ENCODE measurements at regions not wholly inside any gene's neighbourhood (a gene's known extent, or its start where the extent isn't known, plus 50 kb on each side); places are given as distances from the start of the nearest gene placed in this dataset.
"Not testable (repeated sequence)": the region's sequence is repeated elsewhere in the genome, so short reads cannot be mapped to it uniquely, and the experiment has no call there.

DNA sequence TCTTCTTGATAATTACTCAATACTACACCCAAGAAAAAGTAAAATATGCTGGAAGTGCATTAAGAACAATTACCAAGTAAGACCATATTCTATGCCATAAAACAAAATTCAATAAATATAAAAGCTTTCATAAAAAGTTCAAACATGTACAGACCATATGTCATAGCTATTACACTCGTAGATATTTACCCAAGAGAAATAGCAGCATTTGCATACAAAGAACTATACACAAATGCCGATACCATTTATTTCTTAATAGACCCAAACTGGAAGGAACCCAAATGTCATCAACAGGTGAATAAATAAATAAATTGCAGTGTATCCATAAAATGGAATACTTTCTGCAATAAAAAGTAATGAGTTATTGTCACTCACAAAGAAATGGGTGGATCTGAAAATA lies 78.3 kb upstream of the SLC16A7 start:
- no peak for DNase-seq (ENCODE audit: low spot score)

DNA sequence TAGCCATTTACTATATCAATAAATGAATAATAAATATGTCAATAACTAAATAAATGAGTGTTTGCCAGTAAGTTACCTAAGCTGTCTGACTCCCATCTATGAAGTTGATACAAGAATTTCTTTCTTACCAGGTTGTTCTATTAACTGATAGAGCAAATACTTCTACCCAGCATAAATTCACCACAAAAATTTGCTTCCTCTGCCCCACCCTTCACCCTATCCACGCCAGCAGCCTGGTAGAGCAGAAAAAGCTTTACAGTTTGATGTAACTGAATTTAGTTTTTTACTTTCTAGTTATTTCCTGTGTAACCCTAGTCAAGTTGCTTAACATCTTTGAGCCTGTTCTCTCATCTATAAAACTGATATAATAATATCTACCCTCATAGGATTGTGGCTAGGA lies 94.9 kb upstream of the SLC16A7 start:
- DNase-seq (ENCODE audit: low spot score), result no peak

DNA sequence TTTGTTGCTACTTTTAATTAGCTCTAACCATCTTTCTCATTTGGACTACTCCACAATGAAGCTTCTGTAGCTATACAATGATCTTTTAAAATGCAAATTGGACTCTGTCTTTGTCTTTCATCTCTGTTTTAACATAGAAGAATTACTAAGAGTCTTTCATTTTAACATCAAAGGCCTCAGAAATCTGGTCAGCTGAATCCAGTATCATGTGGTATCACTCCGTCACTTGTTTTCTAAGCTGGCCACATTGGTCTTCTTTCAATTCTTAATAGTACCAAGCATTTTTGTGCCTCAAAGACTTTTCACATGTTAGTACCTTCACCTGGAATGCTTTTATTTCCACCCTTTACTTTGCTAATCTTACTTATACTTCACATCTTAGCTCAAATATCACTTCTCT lies 95.5 kb upstream of the SLC16A7 start:
- no peak for DNase-seq (ENCODE audit: low spot score)

GRCh38 chr12:59499774-59500173 lies 96.1 kb upstream of the SLC16A7 start:
- no peak for DNase-seq (ENCODE audit: low spot score)

DNA sequence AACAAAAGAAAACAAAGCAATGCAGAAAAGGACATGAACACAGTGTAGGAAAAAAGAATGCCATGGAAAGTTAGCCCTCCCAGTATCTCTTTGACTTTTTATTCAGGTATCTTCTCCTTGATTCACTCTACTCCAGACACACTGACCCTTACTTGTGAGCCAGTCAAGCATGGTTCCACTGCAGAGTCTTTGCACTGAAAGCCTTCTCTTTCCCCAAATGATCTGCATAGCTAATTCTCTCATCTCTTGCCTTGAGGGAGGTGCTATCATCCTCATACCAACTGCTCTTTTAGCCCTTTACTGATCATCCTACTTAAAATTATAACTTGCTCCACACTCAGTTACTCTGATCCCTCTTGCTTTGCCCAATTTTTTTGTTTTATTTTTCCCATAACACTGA lies 101.2 kb upstream of the SLC16A7 start:
- DNase-seq (ENCODE audit: low spot score), result no peak

GRCh38 chr12:59491877-59492276 lies 104.0 kb upstream of the SLC16A7 start:
- no peak for DNase-seq (ENCODE audit: low spot score)

DNA sequence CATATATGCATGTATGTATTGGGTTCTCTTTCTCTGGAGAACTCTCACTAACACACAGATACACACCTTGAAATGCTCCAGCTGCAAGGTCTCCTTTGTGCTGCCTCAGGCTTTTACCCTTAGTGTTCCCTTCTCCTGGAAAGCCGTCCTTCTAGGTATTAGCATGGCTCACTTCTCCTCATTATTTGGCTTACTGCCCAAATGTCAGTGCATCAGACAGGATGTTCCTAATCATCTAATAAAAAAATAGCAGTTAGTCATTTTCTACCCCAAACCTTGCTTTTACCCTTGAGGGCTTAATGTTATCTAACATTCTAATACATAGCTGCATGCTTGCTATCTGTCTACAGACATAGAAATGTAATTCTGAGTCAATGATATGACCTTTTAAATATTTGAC lies 109.0 kb upstream of the SLC16A7 start:
- no peak for DNase-seq (ENCODE audit: low spot score)

DNA sequence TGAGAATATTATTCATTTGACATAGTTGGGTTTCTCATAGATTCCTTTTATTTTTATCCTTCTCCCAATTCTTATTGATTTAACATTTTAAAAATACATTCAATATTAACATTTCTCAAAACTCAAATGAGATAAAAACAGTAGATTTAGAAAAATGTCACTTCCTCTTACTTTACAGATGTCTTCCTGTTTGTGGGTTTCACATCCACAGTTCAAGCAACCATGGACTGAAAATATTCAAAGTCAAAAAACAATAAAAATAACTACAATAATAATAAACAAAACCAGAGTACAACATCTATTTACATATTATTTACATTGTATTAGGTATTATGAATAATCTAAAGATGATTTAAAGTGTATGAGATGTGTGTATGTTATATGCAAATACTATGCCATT lies 111.3 kb upstream of the SLC16A7 start:
- DNase-seq (ENCODE audit: low spot score), result no peak

- not testable (repeated sequence) for DNase-seq (ENCODE audit: low spot score)
Observed at GRCh38 chr12:59474236-59474635, 121.6 kb upstream of the SLC16A7 start.

DNA sequence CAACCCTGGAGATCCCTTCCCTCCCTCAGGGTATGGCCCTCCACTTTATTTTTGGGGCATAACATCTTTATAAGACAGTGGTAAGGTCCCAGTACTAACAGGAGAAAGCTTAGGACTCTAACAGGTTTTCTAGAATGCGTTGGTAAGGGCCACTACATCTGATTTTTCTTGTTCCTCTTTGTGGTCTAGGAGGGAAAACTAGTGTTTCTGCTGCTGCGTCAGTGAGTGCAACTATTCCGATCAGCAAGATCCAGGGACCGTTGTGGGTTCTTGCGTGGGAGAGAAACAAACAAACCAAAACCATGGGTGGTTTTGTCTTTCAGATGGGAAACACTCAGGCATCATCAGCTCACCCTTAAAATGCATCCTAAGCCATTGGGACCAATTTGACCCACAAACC lies 123.6 kb upstream of the SLC16A7 start:
- DNase-seq (ENCODE audit: low spot score), result no peak

- no peak for DNase-seq (ENCODE audit: low spot score)
Observed at GRCh38 chr12:59459966-59460660, 135.7 kb upstream of the SLC16A7 start.

GRCh38 chr12:59453475-59453874 lies 142.4 kb upstream of the SLC16A7 start:
- no peak for DNase-seq (ENCODE audit: low spot score)

DNA sequence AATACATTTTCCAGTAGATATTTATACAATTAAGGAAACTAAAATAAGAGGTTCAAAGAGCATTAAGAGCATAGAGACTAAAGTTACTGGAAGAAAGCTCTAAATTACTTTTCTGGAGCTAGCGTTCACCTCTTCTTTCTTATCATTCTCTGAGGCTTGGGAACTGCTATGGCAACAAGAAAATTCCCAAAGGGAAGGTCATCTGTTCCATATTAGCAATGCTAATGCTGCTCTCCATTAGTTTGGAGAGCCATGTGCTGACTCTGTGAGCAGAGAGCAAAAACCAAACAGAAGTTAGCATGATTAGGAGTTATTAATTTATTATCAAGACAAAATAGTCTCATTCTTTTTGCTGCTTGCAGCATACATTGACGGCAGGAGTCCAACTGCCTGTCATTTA lies 143.1 kb upstream of the SLC16A7 start:
- DNase-seq (ENCODE audit: low spot score), result no peak

DNA sequence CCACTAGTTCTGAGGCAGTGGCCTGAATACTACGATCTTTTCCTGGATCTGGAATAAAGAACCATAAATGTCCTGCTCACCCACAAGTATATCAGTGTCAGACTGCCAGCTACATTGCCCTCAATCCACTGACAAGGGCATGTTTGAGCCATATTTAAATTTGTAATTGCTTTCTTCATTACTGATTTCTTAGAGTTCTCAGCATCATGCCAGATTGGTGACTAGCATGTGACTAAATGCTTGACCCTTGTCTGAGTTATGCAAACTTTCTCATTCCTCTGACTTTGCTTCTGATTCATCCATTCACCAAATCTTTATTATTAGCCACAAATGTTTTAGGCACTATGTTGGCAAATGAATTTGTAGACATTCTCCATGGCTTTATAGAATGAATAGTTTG lies 143.6 kb upstream of the SLC16A7 start:
- DNase-seq (ENCODE audit: low spot score), result no peak

- DNase-seq (ENCODE audit: low spot score), result no peak
Observed at GRCh38 chr12:59446116-59446515, 149.7 kb upstream of the SLC16A7 start.

- DNase-seq (ENCODE audit: low spot score), result no peak
Observed at GRCh38 chr12:59444932-59445331, 150.9 kb upstream of the SLC16A7 start.

DNA sequence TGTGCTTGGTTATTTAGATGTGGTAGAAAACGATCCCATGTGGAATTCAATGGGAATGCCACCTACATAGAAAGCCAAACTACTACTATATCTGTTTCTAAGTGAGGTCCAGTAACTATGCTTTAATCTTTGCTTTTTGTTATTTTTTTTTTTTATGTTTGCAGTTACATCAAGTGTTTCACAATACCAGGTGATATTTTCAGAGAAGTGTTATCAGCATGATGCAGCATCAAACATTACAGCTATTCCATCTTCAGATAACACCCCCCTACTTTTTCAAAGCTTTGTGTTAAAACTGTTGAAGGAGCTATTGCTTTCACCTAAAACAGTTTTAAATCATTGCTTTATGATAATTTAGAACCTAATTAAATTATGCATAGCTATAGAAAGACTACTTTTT lies 163.8 kb upstream of the SLC16A7 start:
- DNase-seq (ENCODE audit: low spot score), result no peak

DNA sequence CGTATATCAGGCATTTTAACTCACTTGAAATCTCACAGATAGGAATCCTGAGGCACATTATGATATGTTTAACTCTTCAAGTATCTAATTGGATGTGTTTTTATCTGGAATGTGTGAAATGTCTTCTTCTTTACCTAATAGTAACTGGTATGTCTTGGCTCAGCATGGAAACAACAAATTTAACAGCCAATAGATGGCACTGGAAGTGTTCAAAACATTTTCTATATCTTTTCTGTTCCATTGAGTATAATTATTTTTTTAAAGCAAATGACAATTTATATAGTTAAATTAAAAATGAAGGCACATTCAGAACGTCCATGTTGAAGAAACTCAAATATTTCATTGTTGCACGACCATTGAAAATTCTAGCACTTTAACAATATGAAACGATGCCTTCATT lies 164.6 kb upstream of the SLC16A7 start:
- no peak for DNase-seq (ENCODE audit: low spot score)

GRCh38 chr12:59429766-59430165 lies 166.1 kb upstream of the SLC16A7 start:
- no peak for DNase-seq (ENCODE audit: low spot score)

DNA sequence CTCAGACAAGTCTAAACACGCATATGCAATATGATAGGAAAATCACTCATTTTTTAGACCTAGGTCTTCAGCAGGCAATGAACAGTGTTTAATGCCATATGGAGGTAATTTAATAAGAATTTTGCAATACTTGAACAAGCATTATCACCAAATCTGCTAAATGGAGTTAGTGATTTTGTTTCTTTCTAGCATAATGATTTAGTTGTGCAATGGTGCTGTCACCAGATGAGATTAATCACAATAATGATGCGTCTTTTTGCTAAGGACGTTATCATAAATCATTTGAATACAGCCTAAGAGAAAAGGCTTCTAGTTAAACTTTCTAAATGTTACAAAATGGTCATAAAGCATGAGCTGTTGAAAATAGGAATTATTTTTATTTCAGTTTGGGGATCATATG lies 170.0 kb upstream of the SLC16A7 start:
- no peak for DNase-seq (ENCODE audit: low spot score)

- DNase-seq (ENCODE audit: low spot score), result not testable (repeated sequence)
Observed at GRCh38 chr12:59424666-59425065, 171.2 kb upstream of the SLC16A7 start.

DNA sequence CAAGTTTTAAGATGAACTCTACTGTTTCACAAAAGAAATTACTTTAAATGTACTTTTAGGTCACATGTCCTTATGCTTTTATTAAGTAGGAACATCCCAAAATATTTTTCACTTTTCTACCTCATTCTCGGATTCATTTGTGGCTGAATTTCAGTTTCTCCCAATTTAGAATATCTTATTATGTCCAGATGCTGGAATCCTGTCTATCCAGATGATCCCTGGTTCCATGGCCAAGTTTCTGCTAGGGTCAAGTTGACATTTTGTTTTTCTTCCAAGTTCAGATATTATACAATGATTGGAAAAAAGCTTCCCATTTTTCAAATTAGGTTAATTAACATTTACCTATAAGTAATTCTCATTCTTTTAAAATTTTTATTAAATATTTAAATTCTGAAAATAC lies 181.8 kb upstream of the SLC16A7 start:
- DNase-seq (ENCODE audit: low spot score), result no peak

- DNase-seq (ENCODE audit: low spot score), result no peak
Observed at GRCh38 chr12:59408431-59408830, 187.4 kb upstream of the SLC16A7 start.

DNA sequence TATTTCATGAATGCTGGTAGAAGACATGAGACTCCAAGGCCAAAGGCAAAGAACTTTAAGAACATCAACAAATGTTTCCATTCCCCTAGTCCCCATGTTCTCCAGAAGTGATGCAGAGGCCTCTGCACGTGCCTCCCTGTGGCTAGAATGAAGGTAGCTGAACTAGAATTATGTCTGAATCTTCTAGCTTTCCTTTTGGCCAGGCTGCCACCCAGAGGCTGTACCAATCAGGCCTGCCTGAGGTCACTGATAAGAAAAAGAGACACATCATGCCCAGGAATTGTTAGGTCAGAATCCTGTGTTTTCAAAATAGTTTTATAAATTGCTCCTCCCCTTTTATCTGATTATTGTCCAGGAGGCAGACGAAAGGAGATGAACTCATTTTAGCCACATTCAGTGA lies 188.0 kb upstream of the SLC16A7 start:
- no peak for DNase-seq (ENCODE audit: low spot score)

GRCh38 chr12:59405992-59406391 lies 189.8 kb upstream of the SLC16A7 start:
- DNase-seq (ENCODE audit: low spot score), result no peak
